Liver (tissue), 8 donors: ENCODE measurements at regions not wholly inside any gene's neighbourhood (a gene's known extent, or its start where the extent isn't known, plus 50 kb on each side); places are given as distances from the start of the nearest gene placed in this dataset.

ENCODE experiments used
- DNase-seq: peaks from one replicate; pipeline ENCODE4 v3.0.0-alpha.2; 2017; ENCODE audit warnings: low spot score
- H3K27ac ChIP-seq, 2 donors: one replicate each; pipeline ENCODE4 v1.7.0; 2013; ENCODE audit warnings: inconsistent platforms in 2 of 2, low read length in 2 of 2, control low read depth in 1 of 2, low read depth in 1 of 2, mild to moderate bottlenecking in 1 of 2
- H3K27me3 ChIP-seq, 4 donors: one replicate each; pipeline versions ENCODE4 v1.6.1 to v1.7.0; 2013; ENCODE audit warnings: low read length in 3 of 4, inconsistent platforms in 1 of 4, mild to moderate bottlenecking in 1 of 4, moderate library complexity in 1 of 4; ENCODE audit not compliant: control insufficient read depth in 4 of 4, insufficient read depth in 4 of 4
- H3K36me3 ChIP-seq, 4 donors: one replicate each; pipeline versions ENCODE4 v1.6.1 to v1.7.0; 2013; ENCODE audit warnings: low read length in 3 of 4, mild to moderate bottlenecking in 3 of 4, low read depth in 1 of 4, moderate library complexity in 1 of 4; ENCODE audit not compliant: control insufficient read depth in 4 of 4, insufficient read depth in 3 of 4
- H3K4me1 ChIP-seq, 4 donors: one replicate each; pipeline versions ENCODE4 v1.6.1 to v1.7.0; 2013; ENCODE audit warnings: low read length in 3 of 4, mild to moderate bottlenecking in 3 of 4, moderate library complexity in 1 of 4; ENCODE audit not compliant: control insufficient read depth in 4 of 4, insufficient read depth in 4 of 4
- H3K4me3 ChIP-seq, 3 donors: one replicate each; pipeline versions ENCODE4 v1.6.1 to v1.7.0; 2013; ENCODE audit warnings: low read length in 3 of 3, control low read depth in 1 of 3, low read depth in 1 of 3, mild to moderate bottlenecking in 1 of 3
- H3K9ac ChIP-seq, 2 donors: one replicate each; pipeline ENCODE4 v1.7.0; 2013; ENCODE audit warnings: low read length in 2 of 2, mild to moderate bottlenecking in 2 of 2, moderate library complexity in 2 of 2, control low read depth in 1 of 2, low read depth in 1 of 2
- H3K9me3 ChIP-seq, 4 donors: one replicate each; pipeline versions ENCODE4 v1.6.1 to v1.7.0; 2013; ENCODE audit warnings: low read length in 3 of 4; ENCODE audit not compliant: control insufficient read depth in 4 of 4
- ATF3 ChIP-seq: IDR thresholded peaks from 2 replicates; pipeline ENCODE4 v1.6.1; 2016; ENCODE audit warnings: antibody characterized with exemption
- EGR1 ChIP-seq, 2 donors: IDR thresholded peaks; 2 replicates each; pipeline ENCODE4 v1.6.1; 2016 to 2018; ENCODE audit warnings: antibody characterized with exemption in 2 of 2, low read depth in 2 of 2
- FOXA1 ChIP-seq: IDR thresholded peaks from 2 replicates; pipeline ENCODE4 v1.6.1; 2016; ENCODE audit warnings: antibody characterized with exemption
- HNF4A ChIP-seq, 2 donors: conservative IDR thresholded peaks; 2 replicates each; pipeline ENCODE4 v1.6.1; 2016; ENCODE audit warnings: antibody characterized with exemption in 2 of 2, mild to moderate bottlenecking in 2 of 2
- HNF4G ChIP-seq: IDR thresholded peaks from 2 replicates; pipeline ENCODE4 v1.6.1; 2016; ENCODE audit warnings: antibody characterized with exemption
- JUND ChIP-seq, 2 donors: IDR thresholded peaks; 2 replicates each; pipeline ENCODE4 v1.6.1; 2016; ENCODE audit warnings: antibody characterized with exemption in 2 of 2
- RAD21 ChIP-seq, 2 donors: IDR thresholded peaks; 2 replicates each; pipeline ENCODE4 v1.6.1; 2016; ENCODE audit warnings: antibody characterized with exemption in 2 of 2, mild to moderate bottlenecking in 2 of 2
- YY1 ChIP-seq: IDR thresholded peaks from 2 replicates; pipeline ENCODE4 v1.6.1; 2016; ENCODE audit warnings: antibody characterized with exemption, mild to moderate bottlenecking
- ZBTB33 ChIP-seq: IDR thresholded peaks from 2 replicates; pipeline ENCODE4 v1.6.1; 2016; ENCODE audit warnings: antibody characterized with exemption
- WGBS: extraction: QIAGEN DNeasy Blood & Tissue Kit; methylation state at CpG from one replicate; pipeline ENCODE4 v1.1.7; 2013; 5-methylcytosine and 5-hydroxymethylcytosine counted together
- TF ChIP-seq, protein P1 (sequence below): IDR thresholded peaks from 2 replicates; pipeline ENCODE4 v1.6.1; 2016; ENCODE audit warnings: antibody characterized with exemption
- TF ChIP-seq, protein P2 (sequence below): IDR thresholded peaks from 2 replicates; pipeline ENCODE4 v1.6.1; 2016; ENCODE audit warnings: antibody characterized with exemption, mild to moderate bottlenecking
- TF ChIP-seq, protein P3 (sequence below): fragments of 150-350 bp; IDR thresholded peaks from 2 replicates; pipeline ENCODE4 v1.5.1; 2017; ENCODE audit warnings: improper control_type of control experiment, low read depth, low read length; ENCODE audit not compliant: missing input control
- donor health status: healthy.
- donor health status: healthy.
- donor health status: healthy.
- donor health status: healthy.
- donor health status: healthy.

DNA sequence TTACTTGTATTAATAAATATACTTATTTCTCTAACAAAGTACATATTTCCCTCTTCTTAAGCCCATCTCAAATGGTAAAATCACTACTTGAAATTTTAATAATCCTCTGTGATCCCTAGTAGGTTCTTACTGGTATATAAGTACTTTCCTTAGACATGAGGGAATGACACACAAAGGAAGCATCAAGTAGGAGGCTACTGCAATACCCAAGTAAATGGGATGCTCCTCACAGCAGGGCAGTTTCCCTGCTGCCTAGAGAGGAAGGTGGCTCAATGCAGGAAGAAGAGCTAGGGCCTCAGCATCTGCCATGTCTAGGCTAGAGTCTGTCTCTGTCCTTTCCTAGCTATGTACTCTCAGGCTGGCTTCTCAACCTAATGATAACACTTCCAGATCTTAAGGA is 122.1 kb upstream of the DIPK2B start:
- TF ChIP-seq ZBTB33 (no peak), YY1 (no peak), FOXA1 (no peak), ATF3 (no peak), RAD21 (IDR thresholded peaks at IDR 0.05) (no peak), HNF4G (no peak), JUND (IDR thresholded peaks at IDR 0.05) (no peak), HNF4A (conservative IDR thresholded peaks at IDR 0.05) (no peak), EGR1 (IDR thresholded peaks at IDR 0.05; ENCODE audit: low read depth in 2 of 2) (no peak)
- TF ChIP-seq, protein P1, sequence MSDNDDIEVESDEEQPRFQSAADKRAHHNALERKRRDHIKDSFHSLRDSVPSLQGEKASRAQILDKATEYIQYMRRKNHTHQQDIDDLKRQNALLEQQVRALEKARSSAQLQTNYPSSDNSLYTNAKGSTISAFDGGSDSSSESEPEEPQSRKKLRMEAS = no peak
- TF ChIP-seq, protein P2, sequence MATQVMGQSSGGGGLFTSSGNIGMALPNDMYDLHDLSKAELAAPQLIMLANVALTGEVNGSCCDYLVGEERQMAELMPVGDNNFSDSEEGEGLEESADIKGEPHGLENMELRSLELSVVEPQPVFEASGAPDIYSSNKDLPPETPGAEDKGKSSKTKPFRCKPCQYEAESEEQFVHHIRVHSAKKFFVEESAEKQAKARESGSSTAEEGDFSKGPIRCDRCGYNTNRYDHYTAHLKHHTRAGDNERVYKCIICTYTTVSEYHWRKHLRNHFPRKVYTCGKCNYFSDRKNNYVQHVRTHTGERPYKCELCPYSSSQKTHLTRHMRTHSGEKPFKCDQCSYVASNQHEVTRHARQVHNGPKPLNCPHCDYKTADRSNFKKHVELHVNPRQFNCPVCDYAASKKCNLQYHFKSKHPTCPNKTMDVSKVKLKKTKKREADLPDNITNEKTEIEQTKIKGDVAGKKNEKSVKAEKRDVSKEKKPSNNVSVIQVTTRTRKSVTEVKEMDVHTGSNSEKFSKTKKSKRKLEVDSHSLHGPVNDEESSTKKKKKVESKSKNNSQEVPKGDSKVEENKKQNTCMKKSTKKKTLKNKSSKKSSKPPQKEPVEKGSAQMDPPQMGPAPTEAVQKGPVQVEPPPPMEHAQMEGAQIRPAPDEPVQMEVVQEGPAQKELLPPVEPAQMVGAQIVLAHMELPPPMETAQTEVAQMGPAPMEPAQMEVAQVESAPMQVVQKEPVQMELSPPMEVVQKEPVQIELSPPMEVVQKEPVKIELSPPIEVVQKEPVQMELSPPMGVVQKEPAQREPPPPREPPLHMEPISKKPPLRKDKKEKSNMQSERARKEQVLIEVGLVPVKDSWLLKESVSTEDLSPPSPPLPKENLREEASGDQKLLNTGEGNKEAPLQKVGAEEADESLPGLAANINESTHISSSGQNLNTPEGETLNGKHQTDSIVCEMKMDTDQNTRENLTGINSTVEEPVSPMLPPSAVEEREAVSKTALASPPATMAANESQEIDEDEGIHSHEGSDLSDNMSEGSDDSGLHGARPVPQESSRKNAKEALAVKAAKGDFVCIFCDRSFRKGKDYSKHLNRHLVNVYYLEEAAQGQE = no peak
- TF ChIP-seq, protein P3, sequence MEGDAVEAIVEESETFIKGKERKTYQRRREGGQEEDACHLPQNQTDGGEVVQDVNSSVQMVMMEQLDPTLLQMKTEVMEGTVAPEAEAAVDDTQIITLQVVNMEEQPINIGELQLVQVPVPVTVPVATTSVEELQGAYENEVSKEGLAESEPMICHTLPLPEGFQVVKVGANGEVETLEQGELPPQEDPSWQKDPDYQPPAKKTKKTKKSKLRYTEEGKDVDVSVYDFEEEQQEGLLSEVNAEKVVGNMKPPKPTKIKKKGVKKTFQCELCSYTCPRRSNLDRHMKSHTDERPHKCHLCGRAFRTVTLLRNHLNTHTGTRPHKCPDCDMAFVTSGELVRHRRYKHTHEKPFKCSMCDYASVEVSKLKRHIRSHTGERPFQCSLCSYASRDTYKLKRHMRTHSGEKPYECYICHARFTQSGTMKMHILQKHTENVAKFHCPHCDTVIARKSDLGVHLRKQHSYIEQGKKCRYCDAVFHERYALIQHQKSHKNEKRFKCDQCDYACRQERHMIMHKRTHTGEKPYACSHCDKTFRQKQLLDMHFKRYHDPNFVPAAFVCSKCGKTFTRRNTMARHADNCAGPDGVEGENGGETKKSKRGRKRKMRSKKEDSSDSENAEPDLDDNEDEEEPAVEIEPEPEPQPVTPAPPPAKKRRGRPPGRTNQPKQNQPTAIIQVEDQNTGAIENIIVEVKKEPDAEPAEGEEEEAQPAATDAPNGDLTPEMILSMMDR = no peak
- no peak overlapping the region for H3K4me3 ChIP-seq
- H3K27me3 ChIP-seq = peaks cover 0 to 8% (median 0%) of the 10 kb centered on the region in 4 donors
- H3K9me3 ChIP-seq = no peaks in the 10 kb centered on the region
- H3K27ac ChIP-seq = no peak overlapping the region
- H3K4me1 ChIP-seq = no peaks in the 10 kb centered on the region
- no peaks in the 10 kb centered on the region for H3K36me3 ChIP-seq
- no peak for DNase-seq
- H3K9ac ChIP-seq = no peak overlapping the region

GRCh38 chrX:45322382-45322781 is 121.7 kb upstream of the DIPK2B start:
- no peak for DNase-seq
- Histone ChIP-seq H3K4me1 (no peaks in the 10 kb centered on the region), H3K27me3 (peaks cover 0 to 8% (median 0%) of the 10 kb centered on the region in 4 donors), H3K36me3 (no peaks in the 10 kb centered on the region), H3K9me3 (no peaks in the 10 kb centered on the region), H3K27ac (no peak overlapping the region), H3K4me3 (no peak overlapping the region), H3K9ac (no peak overlapping the region)
- 8% methylated on average over 2 of the region's 2 CpGs for WGBS
- TF ChIP-seq, protein P3 = peak; percentile 47
- peak; percentile 74 to 83 for TF ChIP-seq RAD21 (IDR thresholded peaks at IDR 0.05)
- no peak for TF ChIP-seq JUND (IDR thresholded peaks at IDR 0.05)
